Neural cell (in vitro differentiated cells): ENCODE measurements at regions not wholly inside any gene's neighbourhood (a gene's known extent, or its start where the extent isn't known, plus 50 kb on each side); places are given as distances from the start of the nearest gene placed in this dataset.

Source experiments
- EP300 ChIP-seq: fragments of 450-650 bp; conservative IDR thresholded peaks from 2 replicates; pipeline ENCODE4 v1.6.1; 2014; ENCODE audit warnings: antibody characterized with exemption, mild to moderate bottlenecking, moderate library complexity; ENCODE audit not compliant: poor library complexity, severe bottlenecking
- MXI1 ChIP-seq: fragments of 450-650 bp; conservative IDR thresholded peaks from 2 replicates; pipeline ENCODE4 v1.6.1; 2014; ENCODE audit warnings: antibody characterized with exemption, mild to moderate bottlenecking; ENCODE audit not compliant: poor library complexity, severe bottlenecking

DNA sequence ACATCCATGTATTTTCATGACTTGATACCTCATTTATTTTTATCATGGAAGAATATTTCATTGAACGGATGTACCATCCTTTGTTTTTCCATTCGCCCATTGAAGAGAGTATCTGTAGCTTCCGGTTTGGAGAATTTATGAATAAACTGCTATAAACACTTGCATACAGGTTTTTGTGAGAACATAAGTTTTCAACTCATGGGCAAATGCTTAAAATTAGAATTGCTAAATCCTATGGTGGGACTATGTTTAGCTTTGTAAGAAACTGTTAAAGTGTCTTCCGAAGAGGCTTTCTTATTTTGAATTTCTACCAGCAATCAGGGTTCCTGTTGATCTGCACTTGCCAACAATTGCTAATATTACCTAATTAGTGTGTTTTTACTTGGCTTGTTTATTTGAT, 938.9 kb downstream of the TDRD15 start:
- TF ChIP-seq EP300 (no peak), MXI1 (no peak)
